ENCODE measurements at regions not wholly inside any gene's neighbourhood (a gene's known extent, or its start where the extent isn't known, plus 50 kb on each side); places are given as distances from the start of the nearest gene placed in this dataset.
"Not testable (repeated sequence)": the region's sequence is repeated elsewhere in the genome, so short reads cannot be mapped to it uniquely, and the experiment has no call there.

GRCh38 chr4:9505341-9505740 is 61.1 kb downstream of the DEFB131A start:
- H3K56ac ChIP-seq (ENCODE audit: low read length); H3K4me1 ChIP-seq (ENCODE audit: control insufficient read depth, low read depth, low read length); H3K79me1 ChIP-seq (ENCODE audit: low read length); H2BK15ac ChIP-seq (replicated peaks; ENCODE audit: low read depth); H3K79me2 ChIP-seq (ENCODE audit: control insufficient read depth, insufficient read depth, low read length); H2AK5ac ChIP-seq (ENCODE audit: low read length); DNase-seq; H3K36me3 ChIP-seq (ENCODE audit: control insufficient read depth, insufficient read depth, low read length); H3K9ac ChIP-seq (ENCODE audit: low read length); H3K27ac ChIP-seq (ENCODE audit: low read depth, low read length); H3K4me2 ChIP-seq (ENCODE audit: low read length); H4K5ac ChIP-seq (ENCODE audit: low read length); H3K27me3 ChIP-seq (ENCODE audit: insufficient read depth, low read length, poor library complexity); H3K4ac ChIP-seq (ENCODE audit: low read depth, low read length); H3K18ac ChIP-seq (ENCODE audit: low read length); H3K4me3 ChIP-seq (ENCODE audit: low read length); H2BK120ac ChIP-seq (ENCODE audit: low read depth, low read length); H2BK5ac ChIP-seq (ENCODE audit: low read length); H4K8ac ChIP-seq (ENCODE audit: low read depth, low read length); H3K23ac ChIP-seq (ENCODE audit: low read length): not testable (repeated sequence)
- no CpG with 5 or more reads among the region's 21 CpGs for WGBS (ENCODE audit: extremely low coverage, insufficient coverage, low lambda C conversion rate)

GRCh38 chr4:9506672-9507071 is 62.5 kb downstream of the DEFB131A start:
- not testable (repeated sequence) for H2BK120ac ChIP-seq (ENCODE audit: low read depth, low read length); H3K18ac ChIP-seq (ENCODE audit: low read length); H3K4me2 ChIP-seq (ENCODE audit: low read length); H2BK15ac ChIP-seq (replicated peaks; ENCODE audit: low read depth); H3K56ac ChIP-seq (ENCODE audit: low read length); H3K9ac ChIP-seq (ENCODE audit: low read length); DNase-seq; H2AK5ac ChIP-seq (ENCODE audit: low read length); H3K79me1 ChIP-seq (ENCODE audit: low read length); H3K4ac ChIP-seq (ENCODE audit: low read depth, low read length); H4K5ac ChIP-seq (ENCODE audit: low read length); H3K23ac ChIP-seq (ENCODE audit: low read length); H2BK5ac ChIP-seq (ENCODE audit: low read length); H3K79me2 ChIP-seq (ENCODE audit: control insufficient read depth, insufficient read depth, low read length); H3K4me1 ChIP-seq (ENCODE audit: control insufficient read depth, low read depth, low read length); H3K4me3 ChIP-seq (ENCODE audit: low read length); H3K27ac ChIP-seq (ENCODE audit: low read depth, low read length); H4K8ac ChIP-seq (ENCODE audit: low read depth, low read length); H3K36me3 ChIP-seq (ENCODE audit: control insufficient read depth, insufficient read depth, low read length); H3K27me3 ChIP-seq (ENCODE audit: insufficient read depth, low read length, poor library complexity)
- no CpG with 5 or more reads among the region's 2 CpGs for WGBS (ENCODE audit: extremely low coverage, insufficient coverage, low lambda C conversion rate)

GRCh38 chr4:9512941-9513340 is 68.7 kb downstream of the DEFB131A start:
- H2BK120ac ChIP-seq (ENCODE audit: low read depth, low read length); H3K4ac ChIP-seq (ENCODE audit: low read depth, low read length); H3K4me3 ChIP-seq (ENCODE audit: low read length); H2AK5ac ChIP-seq (ENCODE audit: low read length); H3K27ac ChIP-seq (ENCODE audit: low read depth, low read length); H4K8ac ChIP-seq (ENCODE audit: low read depth, low read length); H3K56ac ChIP-seq (ENCODE audit: low read length); H3K36me3 ChIP-seq (ENCODE audit: control insufficient read depth, insufficient read depth, low read length); H3K4me1 ChIP-seq (ENCODE audit: control insufficient read depth, low read depth, low read length); H3K23ac ChIP-seq (ENCODE audit: low read length); H3K79me1 ChIP-seq (ENCODE audit: low read length); H3K18ac ChIP-seq (ENCODE audit: low read length); H2BK5ac ChIP-seq (ENCODE audit: low read length); DNase-seq; H3K4me2 ChIP-seq (ENCODE audit: low read length); H2BK15ac ChIP-seq (replicated peaks; ENCODE audit: low read depth); H3K79me2 ChIP-seq (ENCODE audit: control insufficient read depth, insufficient read depth, low read length); H3K27me3 ChIP-seq (ENCODE audit: insufficient read depth, low read length, poor library complexity); H3K9ac ChIP-seq (ENCODE audit: low read length); H4K5ac ChIP-seq (ENCODE audit: low read length): not testable (repeated sequence)
- no CpG with 5 or more reads among the region's 12 CpGs for WGBS (ENCODE audit: extremely low coverage, insufficient coverage, low lambda C conversion rate)

- not testable (repeated sequence) for H2AK5ac ChIP-seq (ENCODE audit: low read length); H3K23ac ChIP-seq (ENCODE audit: low read length); H3K36me3 ChIP-seq (ENCODE audit: control insufficient read depth, insufficient read depth, low read length); H2BK15ac ChIP-seq (replicated peaks; ENCODE audit: low read depth); H2BK120ac ChIP-seq (ENCODE audit: low read depth, low read length); H3K79me1 ChIP-seq (ENCODE audit: low read length); H3K4ac ChIP-seq (ENCODE audit: low read depth, low read length); H3K4me1 ChIP-seq (ENCODE audit: control insufficient read depth, low read depth, low read length); H3K9ac ChIP-seq (ENCODE audit: low read length); H3K27ac ChIP-seq (ENCODE audit: low read depth, low read length); DNase-seq; H4K5ac ChIP-seq (ENCODE audit: low read length); H3K79me2 ChIP-seq (ENCODE audit: control insufficient read depth, insufficient read depth, low read length); H3K56ac ChIP-seq (ENCODE audit: low read length); H3K4me2 ChIP-seq (ENCODE audit: low read length); H3K4me3 ChIP-seq (ENCODE audit: low read length); H2BK5ac ChIP-seq (ENCODE audit: low read length); H4K8ac ChIP-seq (ENCODE audit: low read depth, low read length); H3K18ac ChIP-seq (ENCODE audit: low read length); H3K27me3 ChIP-seq (ENCODE audit: insufficient read depth, low read length, poor library complexity)
- no CpG with 5 or more reads among the region's 9 CpGs for WGBS (ENCODE audit: extremely low coverage, insufficient coverage, low lambda C conversion rate)
These were observed 75.4 kb downstream of the DEFB131A start for GRCh38 chr4:9519631-9520030.

- H3K36me3 ChIP-seq (ENCODE audit: control insufficient read depth, insufficient read depth, low read length); H3K4ac ChIP-seq (ENCODE audit: low read depth, low read length); H2AK5ac ChIP-seq (ENCODE audit: low read length); H3K4me2 ChIP-seq (ENCODE audit: low read length); H3K27ac ChIP-seq (ENCODE audit: low read depth, low read length); H3K79me2 ChIP-seq (ENCODE audit: control insufficient read depth, insufficient read depth, low read length); H3K18ac ChIP-seq (ENCODE audit: low read length); H2BK120ac ChIP-seq (ENCODE audit: low read depth, low read length); H2BK15ac ChIP-seq (replicated peaks; ENCODE audit: low read depth); H3K23ac ChIP-seq (ENCODE audit: low read length); H3K4me1 ChIP-seq (ENCODE audit: control insufficient read depth, low read depth, low read length); H4K5ac ChIP-seq (ENCODE audit: low read length); H4K8ac ChIP-seq (ENCODE audit: low read depth, low read length); H3K9ac ChIP-seq (ENCODE audit: low read length); H3K27me3 ChIP-seq (ENCODE audit: insufficient read depth, low read length, poor library complexity); H3K4me3 ChIP-seq (ENCODE audit: low read length); H3K79me1 ChIP-seq (ENCODE audit: low read length); H2BK5ac ChIP-seq (ENCODE audit: low read length); H3K56ac ChIP-seq (ENCODE audit: low read length): not testable (repeated sequence)
- no CpG with 5 or more reads among the region's 1 CpG for WGBS (ENCODE audit: extremely low coverage, insufficient coverage, low lambda C conversion rate)
- peak; percentile 36 for DNase-seq
These were observed 78.7 kb downstream of the DEFB131A start for GRCh38 chr4:9522903-9523302.

GRCh38 chr4:9524406-9524805 is 80.2 kb downstream of the DEFB131A start:
- H3K27ac ChIP-seq (ENCODE audit: low read depth, low read length); H3K4ac ChIP-seq (ENCODE audit: low read depth, low read length); H3K36me3 ChIP-seq (ENCODE audit: control insufficient read depth, insufficient read depth, low read length); H2BK5ac ChIP-seq (ENCODE audit: low read length); H2BK15ac ChIP-seq (replicated peaks; ENCODE audit: low read depth); H3K23ac ChIP-seq (ENCODE audit: low read length); H3K4me1 ChIP-seq (ENCODE audit: control insufficient read depth, low read depth, low read length); H3K56ac ChIP-seq (ENCODE audit: low read length); H2BK120ac ChIP-seq (ENCODE audit: low read depth, low read length); H3K27me3 ChIP-seq (ENCODE audit: insufficient read depth, low read length, poor library complexity); H3K79me1 ChIP-seq (ENCODE audit: low read length); H2AK5ac ChIP-seq (ENCODE audit: low read length); H3K9ac ChIP-seq (ENCODE audit: low read length); H3K18ac ChIP-seq (ENCODE audit: low read length); H3K4me2 ChIP-seq (ENCODE audit: low read length); H4K5ac ChIP-seq (ENCODE audit: low read length); H4K8ac ChIP-seq (ENCODE audit: low read depth, low read length); H3K79me2 ChIP-seq (ENCODE audit: control insufficient read depth, insufficient read depth, low read length); H3K4me3 ChIP-seq (ENCODE audit: low read length); DNase-seq: not testable (repeated sequence)
- WGBS (ENCODE audit: extremely low coverage, insufficient coverage, low lambda C conversion rate) = no CpG with 5 or more reads among the region's 18 CpGs

All from mesendoderm (in vitro differentiated cells).